Activated CD4-positive, alpha-beta T cell treated with anti-CD3 and anti-CD28 coated beads for 24 hours (primary cell): ENCODE measurements at regions not wholly inside any gene's neighbourhood (a gene's known extent, or its start where the extent isn't known, plus 50 kb on each side); places are given as distances from the start of the nearest gene placed in this dataset.

Experiments
- DNase-seq, 2 donors: peaks; one replicate each; pipeline ENCODE4 v3.0.0-alpha.2; 2020; ENCODE audit warnings: low read depth in 2 of 2

GRCh38 chr1:38291906-38292521 is 245.4 kb upstream of the POU3F1 start:
- no peak for DNase-seq

DNA sequence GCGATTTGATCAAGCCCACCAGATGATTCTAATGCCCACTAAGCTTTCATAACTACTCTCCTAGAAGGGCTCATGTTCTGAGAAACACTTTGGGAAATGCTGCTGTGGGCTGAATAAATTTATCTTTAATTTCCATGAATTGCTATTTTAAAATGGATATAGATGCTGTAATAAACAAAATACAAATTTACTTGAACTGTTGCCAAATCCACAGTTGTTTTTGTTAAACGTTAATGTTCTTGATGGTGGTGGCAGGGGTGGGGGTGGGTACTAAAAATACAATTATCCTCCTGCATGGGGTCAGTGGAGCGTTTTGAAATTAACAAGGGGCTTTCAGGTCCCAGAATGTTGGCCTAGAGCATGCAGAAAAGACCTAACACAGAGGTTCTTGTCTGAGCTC is 244.7 kb upstream of the POU3F1 start:
- DNase-seq = no peak

DNA sequence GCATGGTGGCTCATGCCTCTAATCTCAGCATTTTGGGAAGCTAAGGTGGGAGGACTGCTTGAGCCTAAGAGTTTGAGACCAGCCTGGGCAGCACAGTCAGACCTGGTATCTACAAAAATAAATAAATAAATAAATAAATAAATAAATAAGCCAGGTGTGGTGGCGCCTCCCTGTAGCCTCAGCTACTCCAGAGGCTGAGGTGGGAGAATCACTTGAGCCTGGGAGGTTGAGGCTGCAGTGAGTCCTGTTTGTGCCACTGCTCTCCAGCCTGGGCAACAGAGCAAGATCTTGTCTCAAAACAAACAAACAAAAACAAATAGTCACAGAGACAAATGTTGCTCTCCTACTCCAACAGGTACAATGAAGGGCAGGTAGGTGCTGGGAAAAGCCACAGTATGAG is 242.4 kb upstream of the POU3F1 start:
- DNase-seq = no peak

GRCh38 chr1:38287547-38287946 is 241.0 kb upstream of the POU3F1 start:
- no peak for DNase-seq

- DNase-seq = no peak
These were observed 240.4 kb upstream of the POU3F1 start for GRCh38 chr1:38287036-38287435.

DNA sequence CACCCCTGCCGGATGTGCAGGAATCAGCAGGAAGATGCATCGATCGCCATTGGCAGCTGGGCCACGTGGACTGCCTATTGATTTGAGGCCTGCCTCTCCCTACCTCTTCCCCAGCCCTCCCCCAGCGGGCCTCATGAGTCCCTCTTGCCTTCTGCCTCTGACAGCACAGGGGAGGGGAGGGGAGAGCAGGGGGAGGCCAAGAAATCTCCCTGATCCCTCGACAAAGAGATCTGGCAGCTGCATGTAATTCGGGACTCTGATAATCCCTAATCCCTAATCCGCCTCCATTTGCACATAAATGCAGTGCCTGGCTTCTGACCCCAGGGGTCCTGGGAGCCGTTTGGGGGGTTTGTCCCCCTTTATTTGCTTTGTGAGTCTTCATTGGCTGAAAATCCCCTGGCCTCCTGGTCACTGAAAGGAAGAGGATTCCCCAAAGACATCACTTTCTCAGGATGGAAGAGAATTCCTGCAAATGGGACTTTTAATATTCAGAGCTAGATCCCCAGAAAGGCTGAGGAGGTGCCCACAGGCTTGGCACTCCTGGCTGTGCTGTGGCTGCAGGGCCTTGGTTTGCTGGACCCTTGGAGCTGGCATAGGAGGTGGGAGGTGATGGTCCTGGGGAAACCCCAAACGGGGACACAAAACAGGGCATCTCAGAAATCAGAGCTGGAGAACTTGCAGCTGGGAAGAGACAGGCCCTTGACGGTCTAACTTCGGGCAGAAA is 239.4 kb upstream of the POU3F1 start:
- DNase-seq = no peak

- DNase-seq = no peak
These were observed 238.4 kb upstream of the POU3F1 start for GRCh38 chr1:38284953-38285352.

- no peak for DNase-seq
These were observed 237.3 kb upstream of the POU3F1 start for GRCh38 chr1:38283696-38284470.

DNA sequence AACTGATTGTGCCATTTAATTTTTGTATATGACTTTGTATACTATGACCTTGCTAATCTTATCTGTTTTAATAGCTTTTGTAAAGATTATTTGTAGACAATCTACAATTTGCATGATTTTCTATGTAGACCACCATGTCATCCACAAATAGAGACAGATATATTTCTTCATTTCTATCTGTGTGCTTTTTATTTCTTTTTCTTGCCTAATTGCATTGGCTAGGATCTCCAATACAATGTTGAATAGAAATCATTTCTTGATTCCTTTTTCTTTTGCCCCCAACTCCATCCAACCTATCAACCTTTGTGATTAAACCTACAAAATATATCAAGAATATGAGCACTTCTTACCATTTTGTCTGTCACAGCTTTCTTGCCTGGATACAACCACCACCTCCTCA is 232.6 kb upstream of the POU3F1 start:
- DNase-seq = no peak

DNA sequence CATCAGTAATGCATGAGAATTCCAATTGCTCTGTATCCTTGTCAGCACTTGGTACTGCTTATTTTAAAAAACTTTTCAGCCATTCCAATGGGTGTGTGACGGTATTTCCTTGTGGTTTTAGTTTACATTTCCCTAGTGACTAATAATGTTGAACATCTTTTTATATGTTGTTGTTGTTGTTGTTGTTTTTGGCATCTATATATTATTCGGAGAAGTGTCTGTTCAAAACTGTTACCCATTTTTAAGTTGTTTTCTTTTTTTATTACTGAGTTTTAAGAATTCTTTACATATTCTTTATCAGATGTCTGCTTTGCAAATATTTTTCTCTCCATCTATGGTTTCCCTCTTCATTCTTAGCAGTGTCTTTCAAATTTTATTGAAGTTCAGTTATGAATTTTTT is 231.1 kb upstream of the POU3F1 start:
- no peak for DNase-seq

DNA sequence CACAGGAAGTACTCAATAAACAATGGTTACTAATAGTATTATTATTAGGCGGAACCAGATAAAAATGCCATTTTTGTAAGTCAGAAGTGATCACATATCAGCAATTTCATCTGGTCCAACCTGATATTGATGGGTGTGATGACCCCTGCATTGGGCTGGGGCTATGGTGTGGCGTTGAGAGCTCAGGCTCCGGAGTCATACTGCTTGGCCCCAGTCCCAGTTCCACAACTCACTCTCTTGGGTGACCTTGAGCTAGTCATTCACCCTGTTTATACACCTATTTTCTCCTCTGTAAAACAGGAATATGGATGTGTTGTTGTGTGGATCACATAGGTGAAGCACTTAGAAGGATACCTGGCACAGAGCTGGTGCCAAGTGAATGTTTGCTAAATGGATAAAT is 229.4 kb upstream of the POU3F1 start:
- no peak for DNase-seq

DNA sequence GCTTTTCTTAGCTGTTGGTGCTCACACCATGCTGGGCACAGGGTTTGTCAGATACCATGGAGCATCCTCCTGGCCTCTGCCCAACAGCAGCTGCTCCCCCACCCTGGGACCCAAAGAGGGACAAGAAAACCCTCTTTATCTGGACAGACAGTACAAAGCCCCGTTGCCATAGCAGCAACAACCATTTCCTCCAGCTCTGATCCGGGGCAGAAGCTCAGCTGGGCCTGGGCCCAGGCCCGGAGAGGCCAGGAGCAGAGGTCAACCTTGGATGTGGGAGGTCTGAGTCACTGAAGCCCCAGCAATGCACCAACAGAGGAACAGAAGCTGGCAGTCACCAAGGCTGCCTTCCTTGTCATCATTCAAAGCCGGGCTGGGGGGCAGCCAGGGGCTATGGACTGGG is 228.4 kb upstream of the POU3F1 start:
- DNase-seq = no peak

DNA sequence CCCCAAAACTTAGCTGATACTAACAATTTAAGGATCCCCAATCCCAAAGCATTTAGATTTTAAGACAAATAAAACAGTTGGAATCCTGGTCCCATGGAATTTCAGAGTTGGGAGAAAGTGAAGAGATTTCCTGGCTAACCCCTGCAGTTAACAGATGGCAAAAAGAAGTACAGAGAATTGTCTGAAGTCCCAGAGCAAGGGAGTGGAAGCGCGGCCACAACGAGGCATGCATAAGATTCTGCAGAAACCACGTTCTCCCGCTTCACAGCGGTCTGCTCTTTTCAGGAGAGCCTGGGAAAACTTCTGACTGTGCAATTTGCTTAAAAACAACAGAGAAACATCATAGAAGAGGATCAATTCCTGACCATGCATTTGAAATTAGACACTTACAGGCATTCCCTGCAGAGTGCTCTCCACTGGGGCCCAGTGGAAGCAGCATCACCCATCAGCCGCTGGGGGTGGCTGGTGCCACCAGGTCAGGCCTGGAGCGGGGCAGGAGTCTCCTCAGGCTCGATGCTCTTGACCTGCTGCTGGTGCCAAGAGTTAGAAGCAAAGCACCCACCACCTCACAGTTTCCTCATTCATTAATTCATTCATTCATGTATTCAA is 226.7 kb upstream of the POU3F1 start:
- no peak for DNase-seq

- DNase-seq = no peak
These were observed 225.9 kb upstream of the POU3F1 start for GRCh38 chr1:38272515-38272914.

GRCh38 chr1:38270849-38271633 is 224.4 kb upstream of the POU3F1 start:
- no peak for DNase-seq

DNA sequence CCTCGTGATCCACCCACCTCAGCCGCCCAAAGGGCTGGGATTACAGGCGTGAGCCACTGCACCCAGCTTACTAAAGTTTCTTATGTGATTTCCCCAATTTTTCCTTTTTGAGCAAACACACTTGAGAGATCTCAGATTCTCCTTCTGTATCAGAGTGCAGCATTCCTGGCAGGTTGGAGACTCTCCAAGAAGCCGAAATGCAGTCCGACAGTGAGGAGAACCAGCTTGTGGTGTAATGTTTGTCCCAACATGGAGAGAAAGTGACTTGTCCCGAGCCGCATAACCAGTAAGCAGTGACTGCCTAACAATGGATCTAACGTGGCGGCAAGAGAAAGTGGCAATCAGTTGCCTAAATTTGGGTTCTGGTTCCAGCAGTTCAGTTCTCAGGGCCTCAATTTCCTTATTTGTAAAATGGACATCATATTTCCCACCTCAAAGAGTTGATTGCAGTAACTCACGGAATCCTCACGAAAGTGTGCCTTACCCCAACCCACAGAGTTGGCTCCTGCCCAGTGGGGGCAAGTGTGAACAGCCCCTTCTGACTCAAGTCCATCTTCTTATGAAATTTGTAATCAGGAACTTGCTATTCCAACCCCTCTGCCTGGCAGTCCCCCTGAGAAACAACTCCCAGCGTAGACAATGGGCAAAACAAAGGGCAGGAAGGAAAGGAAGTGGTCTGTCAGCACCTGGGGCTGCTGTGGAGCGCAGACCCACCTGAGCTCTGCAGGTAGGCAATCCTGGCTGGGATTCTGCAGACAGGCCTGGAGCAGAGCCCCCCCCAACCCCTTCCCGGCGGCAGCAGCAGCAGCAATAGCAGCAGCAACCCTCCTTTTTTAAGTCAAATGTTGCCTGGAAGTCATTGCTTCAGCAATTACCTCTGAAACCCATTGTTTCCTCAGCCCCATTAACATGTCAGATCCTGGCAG is 223.6 kb upstream of the POU3F1 start:
- DNase-seq = no peak

DNA sequence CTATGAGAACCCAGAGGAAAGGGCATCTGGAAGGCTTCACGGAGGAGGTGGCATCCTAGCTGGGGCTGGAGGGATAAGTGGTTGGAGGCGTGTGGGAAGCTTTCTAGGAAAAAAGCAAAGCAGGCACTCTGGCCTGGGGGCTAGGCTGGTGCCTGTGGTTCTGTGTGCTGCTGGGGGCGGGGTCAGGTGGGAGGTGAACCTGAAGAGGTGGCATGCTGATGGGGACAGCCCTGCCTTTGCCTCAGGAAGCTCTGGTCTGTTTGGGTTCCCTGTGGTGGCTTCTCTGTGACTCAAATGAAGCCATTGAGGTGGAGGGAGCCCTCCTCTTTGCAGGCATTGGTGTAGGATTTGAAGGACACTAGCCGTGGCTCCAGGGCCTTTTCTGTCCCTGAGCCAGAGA is 221.6 kb upstream of the POU3F1 start:
- no peak for DNase-seq

GRCh38 chr1:38267037-38268036 is 220.7 kb upstream of the POU3F1 start:
- DNase-seq = no peak

GRCh38 chr1:38266197-38266520 is 219.6 kb upstream of the POU3F1 start:
- DNase-seq = no peak
